Stimulated activated CD4-positive, alpha-beta T cell treated with anti-CD3 and anti-CD28 coated beads, Interleukin-4, amount 100 ng/mL, for 1 hour (primary cell): ENCODE measurements at regions not wholly inside any gene's neighbourhood (a gene's known extent, or its start where the extent isn't known, plus 50 kb on each side); places are given as distances from the start of the nearest gene placed in this dataset.
"Not testable (repeated sequence)": the region's sequence is repeated elsewhere in the genome, so short reads cannot be mapped to it uniquely, and the experiment has no call there.

ENCODE experiments used
- DNase-seq: peaks from one replicate; pipeline ENCODE4 v3.0.0-alpha.2; 2020

DNA sequence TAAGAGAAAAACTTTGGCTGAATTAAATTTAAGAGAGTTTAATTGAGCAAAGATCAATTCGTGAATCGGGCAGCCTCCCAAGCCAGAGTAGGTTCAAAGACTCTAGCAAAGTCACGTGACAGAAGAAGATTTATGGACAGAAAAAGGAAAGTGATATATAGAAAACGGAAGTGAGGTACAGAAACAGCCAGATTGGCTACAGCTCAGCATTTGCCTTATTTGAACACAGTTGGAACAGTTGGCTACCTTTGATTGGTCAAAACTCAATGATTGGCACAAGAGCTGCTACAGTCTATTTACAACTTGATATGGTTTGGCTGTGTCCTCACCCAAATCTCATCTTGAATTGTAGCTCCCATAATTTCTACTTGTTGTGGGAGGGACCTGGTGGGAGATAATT lies 102.6 kb downstream of the PLG start:
- DNase-seq, result no peak

DNA sequence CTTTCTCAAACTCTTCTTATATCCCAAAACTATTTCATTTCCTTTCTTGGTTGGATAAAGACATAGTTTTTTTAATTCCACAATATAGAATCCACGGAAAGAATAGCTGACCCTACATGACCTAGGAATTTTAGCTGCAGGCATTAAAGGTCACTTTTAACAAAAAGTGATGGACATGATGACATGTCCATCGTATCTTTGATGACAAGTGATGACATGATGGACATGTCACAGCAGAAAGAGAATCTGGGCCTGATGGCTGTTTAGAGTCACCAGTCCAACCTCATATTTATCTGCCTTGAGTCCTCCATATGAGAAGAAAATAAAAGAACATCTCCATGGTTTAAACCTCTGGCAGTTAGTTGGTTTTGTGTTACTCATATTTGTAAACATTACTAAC lies 106.2 kb downstream of the PLG start:
- no peak for DNase-seq

DNA sequence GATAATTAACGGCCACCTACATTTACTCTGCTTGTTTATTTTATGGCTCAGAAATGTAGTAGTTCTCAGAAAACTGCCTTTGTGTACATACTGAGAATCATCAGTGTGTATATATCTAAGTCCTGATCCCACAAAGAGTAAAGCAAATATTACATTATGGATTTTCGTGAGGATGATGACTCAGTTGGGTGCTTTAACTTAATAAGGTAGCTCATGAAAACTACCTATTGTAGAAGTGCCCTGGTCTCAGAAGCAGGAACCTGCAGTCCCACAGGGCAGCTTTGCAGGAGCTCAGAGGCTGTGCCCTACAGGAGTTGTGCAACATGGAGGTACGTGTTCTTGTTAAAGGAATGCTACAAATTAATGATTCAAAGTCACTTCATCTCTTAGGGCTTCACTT lies 108.2 kb downstream of the PLG start:
- no peak for DNase-seq

DNA sequence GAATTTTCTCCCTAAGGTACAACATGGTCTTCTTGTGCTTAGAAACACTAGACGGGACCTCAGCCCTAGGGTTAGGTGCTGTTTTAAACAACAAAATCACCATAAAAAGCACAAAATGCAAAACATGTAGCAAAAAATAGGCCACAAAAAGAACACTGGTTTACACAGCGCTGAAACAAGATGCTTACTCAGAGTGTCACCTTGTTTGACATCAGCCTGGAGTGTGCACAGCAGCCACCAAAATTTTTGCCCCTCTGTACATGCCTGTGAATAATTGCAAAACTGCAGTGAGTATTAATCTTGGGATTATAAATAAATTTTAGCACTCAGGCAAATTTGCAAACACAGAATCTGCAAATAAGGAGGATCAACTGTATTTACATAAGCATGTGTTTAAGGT lies 110.1 kb downstream of the PLG start:
- no peak for DNase-seq

DNA sequence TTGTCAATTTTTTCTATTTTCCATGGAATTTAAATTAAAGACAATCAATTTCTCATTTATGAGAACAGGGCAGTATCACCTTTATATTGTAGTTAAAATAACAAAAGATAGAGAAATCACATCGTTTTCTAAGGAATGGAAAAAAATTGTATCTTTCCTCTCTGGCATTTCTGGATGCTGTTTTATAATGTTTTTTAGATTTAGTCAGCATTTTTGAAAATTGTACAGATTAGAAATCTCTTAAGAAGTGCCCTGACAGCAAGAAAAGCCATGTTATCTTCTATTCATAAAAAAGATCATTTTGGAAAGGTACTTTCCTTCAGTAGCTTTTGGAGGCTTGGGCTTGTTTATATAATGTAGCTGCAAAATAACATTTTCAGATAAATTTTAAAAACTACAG lies 116.9 kb downstream of the PLG start:
- DNase-seq, result no peak

DNA sequence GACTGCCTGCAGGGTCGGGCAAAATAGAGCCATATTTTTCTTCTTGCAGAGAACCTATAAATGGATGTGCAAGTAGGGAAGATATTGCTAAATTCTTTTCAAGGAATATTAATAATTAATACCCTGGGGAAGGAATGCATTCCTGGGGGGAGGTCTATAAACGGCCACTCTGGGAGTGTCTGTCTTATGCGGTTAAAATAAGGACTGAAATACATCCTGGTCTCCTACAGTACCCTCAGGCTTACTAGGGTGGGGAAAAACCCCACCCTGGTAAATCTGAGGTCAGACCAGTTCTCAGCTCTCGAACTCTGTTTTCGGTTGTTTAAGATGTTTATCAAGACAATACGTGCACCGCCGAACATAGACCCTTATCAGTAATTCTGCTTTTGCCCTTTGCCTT lies 118.6 kb downstream of the PLG start:
- not testable (repeated sequence) for DNase-seq

DNA sequence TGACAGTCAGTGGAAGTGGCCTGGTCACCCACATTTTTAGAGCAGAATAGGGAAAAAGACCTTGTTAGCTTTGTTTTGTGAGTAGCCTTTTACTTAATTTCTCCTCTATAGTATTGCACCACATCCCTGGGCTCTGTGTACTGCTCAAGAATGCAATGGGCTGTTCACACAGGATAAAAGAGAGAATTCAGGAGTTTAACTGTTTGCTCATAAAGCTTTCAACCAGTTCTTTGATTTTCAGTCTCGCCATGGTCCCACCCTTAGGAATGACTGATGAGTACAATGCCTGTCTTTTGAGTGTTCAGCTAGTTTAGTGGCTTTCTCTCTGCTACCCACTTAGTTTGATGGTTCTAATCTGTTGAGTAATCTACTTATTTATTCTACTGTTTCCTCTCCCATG lies 129.7 kb downstream of the PLG start:
- DNase-seq, result no peak

DNA sequence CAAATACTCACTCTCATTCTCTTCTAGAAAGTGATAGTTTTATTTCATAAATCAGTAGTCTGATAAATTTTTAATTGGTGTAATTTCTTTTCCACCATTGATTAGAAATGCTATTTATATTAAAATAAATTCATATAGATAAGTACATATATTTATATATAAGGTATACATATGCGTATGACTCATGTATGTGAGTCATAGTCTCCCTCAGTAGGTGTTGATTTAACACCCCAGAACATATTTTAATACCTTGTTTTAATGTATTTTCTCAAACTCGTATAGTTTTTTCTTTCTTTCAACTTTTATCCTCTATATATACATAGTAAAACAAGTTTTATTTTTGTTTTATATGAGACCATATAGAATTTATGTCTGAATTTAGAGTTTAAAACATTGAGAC lies 130.4 kb downstream of the PLG start:
- DNase-seq, result no peak

DNA sequence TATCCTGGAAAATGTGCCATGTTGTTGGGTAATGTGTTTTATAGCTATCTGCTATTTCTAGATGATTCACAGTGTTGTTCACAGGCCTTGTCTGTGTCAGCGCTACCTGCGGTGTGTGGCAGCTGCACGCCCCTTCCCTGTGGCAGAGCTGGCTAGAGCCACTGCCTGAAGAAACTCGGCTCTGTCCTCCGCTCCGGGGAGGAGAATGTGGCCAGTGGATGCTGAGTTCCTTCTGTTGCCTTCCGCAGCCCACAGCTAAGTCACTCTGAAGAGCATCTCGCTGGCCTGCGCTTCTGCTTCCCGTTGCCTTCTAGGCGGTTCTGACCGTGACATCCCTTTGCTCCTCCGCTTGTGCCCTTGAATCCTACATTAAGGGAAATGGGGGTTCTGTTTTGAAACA lies 135.1 kb downstream of the PLG start:
- DNase-seq, result no peak

DNA sequence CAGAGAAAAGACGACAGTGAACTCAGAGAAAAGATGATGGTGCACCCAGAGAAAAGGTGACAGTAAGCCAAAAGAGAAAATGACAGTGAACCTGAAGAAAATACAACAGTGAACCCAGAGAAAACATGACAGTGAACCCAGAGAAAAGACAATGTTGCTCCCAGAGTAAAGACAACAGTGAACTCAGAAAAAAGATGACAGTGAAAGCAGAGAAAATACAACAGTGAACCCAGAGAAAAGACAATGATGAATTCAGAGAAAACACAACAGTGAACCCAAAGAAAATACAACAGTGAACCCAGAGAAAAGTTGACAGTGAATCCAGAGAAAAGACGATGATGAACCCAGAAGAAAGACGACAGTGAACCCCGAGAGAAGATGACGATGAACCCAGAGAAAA lies 140.5 kb upstream of the MAP3K4 start:
- DNase-seq, result no peak

DNA sequence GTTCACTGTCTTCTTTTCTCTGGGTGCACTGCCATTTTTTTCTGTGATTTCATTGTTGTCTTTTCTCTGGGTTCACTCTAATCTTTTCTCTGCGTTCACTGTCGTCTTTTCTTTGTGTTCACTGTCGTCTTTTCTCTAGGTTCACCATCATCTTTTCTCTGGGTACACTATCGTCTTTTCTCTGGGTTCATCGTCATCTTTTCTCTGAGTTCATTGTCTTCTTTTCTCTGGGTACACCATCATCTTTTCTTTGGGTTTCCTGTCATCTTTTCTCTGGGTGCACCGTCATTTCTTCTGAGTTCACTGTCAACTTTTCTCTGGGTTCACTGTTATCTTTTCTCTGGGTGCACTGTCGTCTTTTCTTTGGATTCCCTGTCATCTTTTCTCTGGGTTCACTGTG lies 137.6 kb upstream of the MAP3K4 start:
- DNase-seq, result no peak

DNA sequence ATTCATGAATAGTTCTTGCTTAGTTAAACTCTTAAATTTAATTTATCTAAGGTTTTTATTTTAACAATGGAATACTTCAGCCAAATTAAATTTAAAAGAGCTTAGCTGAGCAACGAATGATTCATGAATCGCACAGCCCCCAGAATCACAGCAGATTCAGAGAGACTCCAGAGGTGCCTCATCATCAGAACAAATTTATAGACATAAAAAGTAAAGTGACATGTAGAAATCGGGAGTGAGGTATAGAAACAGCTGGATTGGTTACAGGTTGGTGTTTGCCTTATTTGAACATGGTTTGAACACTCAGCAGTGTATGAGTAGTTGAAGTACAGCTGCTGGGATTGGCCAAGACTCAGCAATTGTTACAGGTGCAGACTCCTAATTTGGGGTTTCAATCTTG lies 132.7 kb upstream of the MAP3K4 start:
- no peak for DNase-seq

DNA sequence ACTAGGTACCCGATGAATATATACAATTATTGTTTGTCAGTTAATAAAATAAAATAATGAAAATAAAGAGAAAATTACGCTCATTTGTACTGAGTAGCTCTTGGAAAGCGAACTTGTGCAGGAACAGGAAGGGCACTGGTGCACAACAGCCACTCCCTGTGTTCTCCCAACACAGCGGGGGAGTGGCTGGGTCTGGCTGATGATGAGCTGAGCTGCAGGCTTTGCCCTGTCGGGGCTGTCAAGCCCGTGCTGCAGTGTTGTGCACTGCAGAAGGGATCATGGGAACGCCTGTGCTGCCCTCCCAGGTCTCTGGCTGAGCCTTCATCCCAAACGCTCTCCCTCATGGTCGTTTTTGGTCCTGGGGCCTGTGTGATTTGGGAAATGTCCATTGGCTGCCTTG lies 131.7 kb upstream of the MAP3K4 start:
- DNase-seq, result no peak

DNA sequence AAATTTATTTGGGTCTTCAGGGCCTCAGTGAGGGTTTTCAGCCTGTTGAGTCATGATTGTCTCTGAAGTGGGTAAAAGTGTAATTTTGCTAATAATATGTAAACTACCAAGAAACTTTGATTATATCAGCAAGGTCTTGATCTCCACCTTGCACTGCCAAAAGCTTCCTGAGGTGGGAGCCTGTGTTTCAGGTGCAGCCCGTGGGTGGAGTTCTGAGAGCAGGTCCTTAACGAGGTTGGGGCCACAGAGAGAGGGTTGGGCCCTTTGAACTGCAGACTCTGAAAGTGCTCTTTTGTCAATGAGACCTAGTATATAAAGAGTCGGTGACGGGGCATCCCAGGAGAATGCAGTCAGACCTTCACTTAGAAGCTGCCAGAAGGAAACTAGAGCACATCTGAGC lies 129.7 kb upstream of the MAP3K4 start:
- DNase-seq, result no peak

DNA sequence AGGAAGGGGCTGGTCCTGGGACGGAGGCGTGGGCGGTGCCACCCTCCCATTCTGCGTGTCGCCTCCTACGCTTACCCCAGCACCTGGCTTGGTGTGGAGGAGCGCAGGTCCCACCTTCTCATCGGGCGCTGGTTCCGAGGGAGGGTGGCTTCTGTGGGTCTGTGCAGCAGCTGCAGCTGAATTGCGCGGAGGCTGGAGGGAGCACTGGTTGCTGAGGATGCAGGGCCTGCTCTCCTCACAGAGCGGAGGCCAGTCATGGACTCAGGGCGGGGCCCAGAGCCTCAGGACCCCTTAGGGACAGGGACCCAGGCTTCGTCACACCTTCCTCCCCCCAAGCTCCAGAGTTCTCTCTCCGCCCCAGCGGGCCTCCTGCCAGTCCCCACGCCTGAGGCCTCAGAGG lies 127.8 kb upstream of the MAP3K4 start:
- no peak for DNase-seq

DNA sequence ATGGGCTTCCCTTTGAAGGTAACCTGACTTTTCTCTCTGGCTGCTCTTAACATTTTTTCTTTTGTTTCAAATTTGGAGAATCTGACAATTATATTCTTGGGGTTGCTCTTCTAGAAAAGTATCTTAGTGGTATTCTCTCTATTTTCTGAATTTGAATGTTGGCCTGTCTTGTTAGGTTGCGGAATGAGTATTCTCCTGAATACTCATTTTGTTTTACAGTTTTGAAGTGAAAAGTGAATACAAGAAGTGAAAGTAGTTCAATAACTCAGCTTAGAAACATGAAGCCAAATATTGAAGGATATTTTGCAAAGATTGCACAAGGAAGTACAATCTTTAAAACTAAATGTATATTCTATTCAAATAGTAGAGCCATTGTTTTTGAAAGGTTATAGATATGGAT lies 120.2 kb upstream of the MAP3K4 start:
- DNase-seq, result no peak

DNA sequence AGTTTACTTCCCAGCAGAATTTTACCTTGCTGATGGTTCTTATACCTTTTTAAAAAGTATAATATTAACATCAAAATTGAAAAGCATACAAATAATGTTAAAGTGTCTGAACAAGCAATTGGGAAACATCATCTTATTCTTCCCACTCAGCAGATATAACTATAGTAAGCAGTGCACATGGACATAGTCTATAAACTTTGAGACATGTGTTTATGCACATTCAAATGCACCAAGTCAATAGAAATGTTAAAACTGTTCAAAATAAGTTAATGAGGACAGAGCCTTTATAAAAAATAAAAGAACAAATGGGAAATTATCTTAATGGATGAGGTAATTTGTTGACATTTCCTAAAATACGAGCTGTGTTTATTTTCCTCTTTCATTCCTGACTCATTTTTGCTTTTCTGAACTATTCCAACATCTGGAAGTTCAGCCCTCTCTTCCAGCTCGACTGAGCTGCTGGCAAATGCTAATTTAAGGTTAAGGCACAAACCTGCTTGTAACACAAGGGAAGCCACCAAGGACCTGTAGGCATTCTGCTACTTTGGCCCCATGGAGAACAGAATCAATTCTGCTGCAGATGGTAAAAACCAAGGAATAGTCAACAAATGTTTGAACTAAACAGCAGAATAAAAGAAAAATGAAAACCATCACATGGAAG lies 110.3 kb upstream of the MAP3K4 start:
- DNase-seq, result no peak

DNA sequence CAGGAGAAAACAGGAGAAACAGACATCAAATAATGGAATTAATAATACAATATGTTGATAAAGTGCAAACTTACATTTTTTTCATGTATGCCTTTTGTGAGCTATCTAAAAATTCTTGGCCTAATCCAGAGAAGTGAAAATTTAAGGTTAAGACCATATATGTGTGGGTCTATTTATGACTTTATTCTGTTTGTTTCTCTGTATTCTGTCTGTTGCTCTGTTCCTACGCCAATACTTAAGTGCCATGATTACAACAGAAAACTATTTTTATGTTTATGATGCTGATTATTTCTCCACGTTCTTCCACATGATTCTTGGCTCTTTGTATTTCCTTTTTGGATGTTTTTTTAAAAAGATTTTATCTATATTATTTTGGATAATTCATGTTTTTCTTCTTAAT lies 109.6 kb upstream of the MAP3K4 start:
- no peak for DNase-seq

DNA sequence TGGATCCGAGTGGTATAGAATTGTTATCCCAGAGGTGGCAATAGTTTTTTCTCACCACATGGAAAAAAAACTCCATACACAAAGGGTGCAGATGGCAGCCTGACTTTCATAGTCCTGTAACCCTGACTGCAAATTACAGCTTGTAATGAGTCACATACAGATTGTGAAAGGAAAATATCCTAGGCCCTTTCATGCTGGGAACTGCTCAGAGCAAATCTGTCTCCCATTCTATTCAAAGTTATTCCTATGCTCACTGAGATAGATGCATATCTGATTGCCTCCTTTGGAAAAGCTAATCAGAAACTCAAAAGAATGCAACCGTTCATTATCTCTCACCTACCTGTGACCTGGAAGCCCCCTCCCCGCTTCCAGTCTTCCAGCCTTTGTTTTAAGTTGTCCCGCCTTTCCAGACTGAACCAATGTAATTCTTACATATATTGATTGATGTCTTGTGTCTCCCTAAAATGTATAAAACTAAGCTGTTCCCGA lies 108.7 kb upstream of the MAP3K4 start:
- DNase-seq, result no peak

DNA sequence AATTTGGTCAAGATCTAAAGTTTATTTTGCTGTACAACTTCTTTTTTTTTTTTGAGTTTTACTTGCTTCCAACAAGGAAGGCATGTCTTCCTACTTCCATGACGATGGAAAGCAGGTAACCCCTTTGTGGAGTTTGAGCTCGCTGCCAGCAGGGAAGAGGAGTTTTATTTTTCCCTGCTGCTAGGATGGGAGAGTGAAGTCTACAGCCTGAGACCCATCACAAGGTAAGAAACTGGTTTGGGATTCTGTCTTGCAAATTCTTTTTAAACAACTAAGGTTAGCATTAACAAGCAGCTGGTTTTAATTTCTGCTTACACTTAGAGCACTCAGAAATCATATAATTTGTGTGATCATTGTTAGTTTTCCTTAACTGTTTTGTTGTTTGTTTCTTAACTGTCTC lies 108.0 kb upstream of the MAP3K4 start:
- no peak for DNase-seq

DNA sequence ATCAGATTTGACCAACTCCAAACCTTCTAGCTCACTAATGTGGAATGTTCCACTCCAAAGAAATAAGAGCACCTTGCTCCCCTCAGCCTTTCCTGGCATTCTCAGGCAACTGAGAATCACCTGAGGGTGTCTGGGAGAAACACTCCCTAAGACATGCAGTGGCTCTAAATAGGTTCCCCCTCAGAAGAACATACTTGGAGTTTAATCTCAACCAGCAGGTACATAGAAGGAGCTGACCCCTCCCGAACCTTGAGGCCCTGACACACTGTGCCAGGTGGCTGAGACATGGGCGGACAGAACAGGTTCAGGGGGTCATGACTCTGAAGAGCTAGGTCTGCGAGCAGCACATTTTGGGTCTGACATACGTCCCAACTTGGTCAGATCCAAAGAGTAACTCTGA lies 107.6 kb upstream of the MAP3K4 start:
- DNase-seq, result no peak

DNA sequence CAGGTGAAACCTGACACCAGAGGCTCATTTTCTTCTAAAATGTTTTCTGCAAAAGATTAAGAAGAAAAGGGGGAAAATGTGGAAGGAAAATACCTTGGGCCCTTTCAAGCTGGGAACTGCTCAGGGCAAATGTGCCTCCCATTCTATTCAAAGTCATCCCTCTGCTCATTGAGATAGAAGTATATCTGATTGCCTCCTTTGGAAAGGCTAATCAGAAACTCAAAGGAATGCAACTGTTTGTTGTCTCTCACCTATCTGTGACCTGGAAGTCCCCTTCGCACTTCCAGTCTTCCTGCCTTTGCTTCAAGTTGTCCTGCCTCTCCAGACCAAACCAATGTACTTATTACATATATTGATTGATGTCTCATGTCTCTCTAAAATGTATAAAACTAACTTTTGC lies 102.4 kb upstream of the MAP3K4 start:
- DNase-seq, result not testable (repeated sequence)

DNA sequence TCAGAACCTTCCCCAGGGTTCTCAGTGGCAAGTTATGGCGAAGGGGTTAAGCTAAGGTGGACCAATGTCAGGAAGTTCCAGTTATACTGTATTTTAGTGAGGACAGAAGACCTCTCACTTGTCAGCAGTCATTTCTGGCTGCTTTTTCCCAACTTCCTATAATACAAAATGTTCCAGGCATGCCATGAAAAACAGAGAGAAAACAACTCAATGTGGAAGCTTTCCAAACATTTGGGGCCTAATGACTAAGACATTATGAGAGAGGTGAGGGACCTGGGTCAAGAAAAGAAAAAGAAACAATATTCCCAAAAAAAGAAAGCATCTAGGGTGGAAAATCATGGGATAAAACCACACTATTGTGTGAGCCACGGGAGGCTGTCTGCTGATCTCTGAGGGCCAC lies 99.9 kb upstream of the MAP3K4 start:
- no peak for DNase-seq

DNA sequence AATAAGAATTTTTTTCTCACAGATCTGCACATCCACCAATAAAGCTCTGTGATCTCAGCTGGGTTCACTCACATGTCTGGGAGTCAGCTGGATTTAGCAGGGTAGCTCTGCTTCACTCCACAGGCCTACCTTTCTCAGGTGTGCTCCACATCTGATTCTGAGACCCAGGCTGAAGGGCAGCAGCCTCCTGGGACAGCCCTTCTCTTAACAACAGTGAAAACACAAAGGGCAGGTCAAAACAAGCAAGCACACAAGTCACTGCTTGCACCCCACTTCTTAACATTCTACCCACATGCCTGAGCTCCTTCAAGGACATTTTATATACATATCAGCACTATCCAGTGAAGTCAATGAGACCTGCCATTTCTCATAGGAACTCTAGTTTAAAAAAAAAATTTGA lies 96.0 kb upstream of the MAP3K4 start:
- DNase-seq, result no peak

DNA sequence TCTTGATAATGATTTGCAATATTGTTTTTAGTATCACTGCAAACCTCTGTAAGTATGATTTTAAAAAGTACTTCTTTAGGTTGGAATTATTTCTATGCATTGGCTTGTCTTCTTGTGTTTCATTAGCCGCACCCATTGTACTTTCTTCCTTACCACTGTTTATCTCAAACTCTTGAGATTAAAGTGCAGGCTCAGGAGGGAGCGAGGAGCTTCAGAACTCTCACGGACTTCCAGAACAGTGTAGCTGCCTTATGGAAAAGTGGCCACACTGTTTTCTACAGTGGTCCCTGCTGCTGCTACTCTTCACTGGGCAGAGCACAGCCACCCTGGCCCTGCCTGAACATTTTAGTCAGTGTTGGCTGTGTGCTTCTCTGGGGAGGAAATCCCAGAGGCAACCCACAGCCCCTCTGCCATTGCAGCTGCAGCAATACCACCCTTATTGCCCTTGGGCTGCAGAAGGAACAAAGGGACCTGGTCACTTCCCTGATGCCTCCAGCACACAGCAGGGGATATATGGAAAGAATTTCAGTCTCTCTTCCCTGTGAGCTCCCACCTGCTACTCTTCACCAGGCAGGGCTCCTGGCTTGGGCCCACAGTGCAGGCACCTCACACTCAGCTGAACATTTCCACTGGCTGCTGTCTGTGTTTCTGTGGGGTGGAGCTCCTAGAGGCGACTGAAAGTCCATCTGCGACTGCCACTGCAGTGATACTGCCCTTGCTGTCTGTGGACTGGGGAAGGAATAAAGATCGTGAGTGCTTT lies 91.7 kb upstream of the MAP3K4 start:
- DNase-seq, result no peak
